SU-DHL-6 (cell line): ENCODE measurements at regions not wholly inside any gene's neighbourhood (a gene's known extent, or its start where the extent isn't known, plus 50 kb on each side); places are given as distances from the start of the nearest gene placed in this dataset.

Experiments
- EZH2phosphoT487 ChIP-seq: fragments of 200-600 bp; sonication (generic), shearing (Covaris generic); conservative IDR thresholded peaks from 2 replicates; pipeline ENCODE4 v1.6.1; 2018; ENCODE audit warnings: mild to moderate bottlenecking, antibody characterized with exemption, low read length, moderate library complexity, mixed read lengths
- TF ChIP-seq, protein P1 (sequence below): fragments of 200-600 bp; sonication (generic); IDR thresholded peaks from one replicate; pipeline ENCODE4 v1.5.1; 2017; ENCODE audit warnings: antibody characterized with exemption, mild to moderate bottlenecking, low read length, moderate library complexity; ENCODE audit not compliant: insufficient read depth, poor library complexity, severe bottlenecking

GRCh38 chr2:11073776-11074175, 81.5 kb upstream of the SLC66A3 start:
- TF ChIP-seq, protein P1, sequence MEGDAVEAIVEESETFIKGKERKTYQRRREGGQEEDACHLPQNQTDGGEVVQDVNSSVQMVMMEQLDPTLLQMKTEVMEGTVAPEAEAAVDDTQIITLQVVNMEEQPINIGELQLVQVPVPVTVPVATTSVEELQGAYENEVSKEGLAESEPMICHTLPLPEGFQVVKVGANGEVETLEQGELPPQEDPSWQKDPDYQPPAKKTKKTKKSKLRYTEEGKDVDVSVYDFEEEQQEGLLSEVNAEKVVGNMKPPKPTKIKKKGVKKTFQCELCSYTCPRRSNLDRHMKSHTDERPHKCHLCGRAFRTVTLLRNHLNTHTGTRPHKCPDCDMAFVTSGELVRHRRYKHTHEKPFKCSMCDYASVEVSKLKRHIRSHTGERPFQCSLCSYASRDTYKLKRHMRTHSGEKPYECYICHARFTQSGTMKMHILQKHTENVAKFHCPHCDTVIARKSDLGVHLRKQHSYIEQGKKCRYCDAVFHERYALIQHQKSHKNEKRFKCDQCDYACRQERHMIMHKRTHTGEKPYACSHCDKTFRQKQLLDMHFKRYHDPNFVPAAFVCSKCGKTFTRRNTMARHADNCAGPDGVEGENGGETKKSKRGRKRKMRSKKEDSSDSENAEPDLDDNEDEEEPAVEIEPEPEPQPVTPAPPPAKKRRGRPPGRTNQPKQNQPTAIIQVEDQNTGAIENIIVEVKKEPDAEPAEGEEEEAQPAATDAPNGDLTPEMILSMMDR = no peak
- no peak for TF ChIP-seq EZH2phosphoT487
